Kidney epithelial cell (primary cell): ENCODE measurements at regions not wholly inside any gene's neighbourhood (a gene's known extent, or its start where the extent isn't known, plus 50 kb on each side); places are given as distances from the start of the nearest gene placed in this dataset.
"Not testable (repeated sequence)": the region's sequence is repeated elsewhere in the genome, so short reads cannot be mapped to it uniquely, and the experiment has no call there.

Experiments
- DNase-seq: peaks from one replicate; pipeline ENCODE4 v3.0.0-alpha.2; 2010; ENCODE audit warnings: low read depth
- H3K27me3 ChIP-seq: 2 replicates; pipeline ENCODE4 v1.6.0; 2011; ENCODE audit warnings: low read length; ENCODE audit not compliant: control insufficient read depth, insufficient read depth
- H3K36me3 ChIP-seq: 2 replicates; pipeline ENCODE4 v1.5.1; 2011; ENCODE audit warnings: low read length; ENCODE audit not compliant: control insufficient read depth, insufficient read depth
- H3K4me3 ChIP-seq: 2 replicates; pipeline ENCODE4 v1.5.1; 2011; ENCODE audit warnings: low read depth, mild to moderate bottlenecking, control low read depth, low read length
- TF ChIP-seq, protein P1 (sequence below): IDR thresholded peaks from 2 replicates; pipeline ENCODE4 v1.5.1; 2011; ENCODE audit warnings: mild to moderate bottlenecking, moderate library complexity, low read length, control low read depth, inconsistent platforms; ENCODE audit not compliant: insufficient read depth, poor library complexity, severe bottlenecking

GRCh38 chr4:3874525-3875110 is 108.4 kb downstream of the ADRA2C start:
- H3K4me3 ChIP-seq, result no peak overlapping the region
- peaks cover 49% of the 10 kb centered on the region for H3K27me3 ChIP-seq
- TF ChIP-seq, protein P1, sequence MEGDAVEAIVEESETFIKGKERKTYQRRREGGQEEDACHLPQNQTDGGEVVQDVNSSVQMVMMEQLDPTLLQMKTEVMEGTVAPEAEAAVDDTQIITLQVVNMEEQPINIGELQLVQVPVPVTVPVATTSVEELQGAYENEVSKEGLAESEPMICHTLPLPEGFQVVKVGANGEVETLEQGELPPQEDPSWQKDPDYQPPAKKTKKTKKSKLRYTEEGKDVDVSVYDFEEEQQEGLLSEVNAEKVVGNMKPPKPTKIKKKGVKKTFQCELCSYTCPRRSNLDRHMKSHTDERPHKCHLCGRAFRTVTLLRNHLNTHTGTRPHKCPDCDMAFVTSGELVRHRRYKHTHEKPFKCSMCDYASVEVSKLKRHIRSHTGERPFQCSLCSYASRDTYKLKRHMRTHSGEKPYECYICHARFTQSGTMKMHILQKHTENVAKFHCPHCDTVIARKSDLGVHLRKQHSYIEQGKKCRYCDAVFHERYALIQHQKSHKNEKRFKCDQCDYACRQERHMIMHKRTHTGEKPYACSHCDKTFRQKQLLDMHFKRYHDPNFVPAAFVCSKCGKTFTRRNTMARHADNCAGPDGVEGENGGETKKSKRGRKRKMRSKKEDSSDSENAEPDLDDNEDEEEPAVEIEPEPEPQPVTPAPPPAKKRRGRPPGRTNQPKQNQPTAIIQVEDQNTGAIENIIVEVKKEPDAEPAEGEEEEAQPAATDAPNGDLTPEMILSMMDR, result no peak
- H3K36me3 ChIP-seq, result no peaks in the 10 kb centered on the region
- DNase-seq, result no peak

- no peak for DNase-seq
- TF ChIP-seq, protein P1, result no peak
- Histone ChIP-seq H3K4me3 (no peak overlapping the region), H3K27me3 (peaks cover 57% of the 10 kb centered on the region), H3K36me3 (no peaks in the 10 kb centered on the region)
Measured at GRCh38 chr4:3875466-3875865, 109.3 kb downstream of the ADRA2C start.

DNA sequence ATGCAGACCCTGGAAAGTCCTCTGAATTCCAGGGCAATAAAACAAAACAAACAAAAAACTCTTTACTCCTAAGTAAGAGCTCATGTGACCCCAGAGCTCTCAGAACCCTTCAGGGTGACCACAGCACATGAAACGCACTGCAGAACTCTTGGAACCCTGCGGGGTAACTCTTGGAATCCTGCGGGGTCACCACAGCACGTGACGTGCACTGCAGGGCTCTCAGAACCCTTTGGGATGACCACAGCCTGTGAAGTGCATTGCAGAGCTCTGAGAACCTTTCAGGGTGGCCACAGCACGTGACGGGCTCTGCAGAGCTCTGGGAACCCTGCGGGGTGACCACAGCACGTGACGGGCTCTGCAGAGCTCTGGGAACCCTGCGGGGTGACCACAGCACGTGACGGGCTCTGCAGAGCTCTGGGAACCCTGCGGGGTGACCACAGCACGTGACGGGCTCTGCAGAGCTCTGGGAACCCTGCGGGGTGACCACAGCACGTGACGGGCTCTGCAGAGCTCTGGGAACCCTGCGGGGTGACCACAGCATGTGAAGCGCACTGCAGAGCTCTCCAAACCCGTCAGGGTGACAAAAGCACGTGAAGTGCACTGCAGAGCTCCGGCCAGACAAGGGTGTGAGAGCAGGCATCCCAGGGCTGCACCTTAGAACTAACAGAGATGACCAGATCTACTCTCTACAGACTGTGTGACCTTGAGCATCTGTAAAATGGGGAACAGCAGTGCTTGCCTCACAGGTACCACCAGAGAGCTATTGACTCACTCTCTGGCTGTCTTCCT is 110.1 kb downstream of the ADRA2C start:
- not testable (repeated sequence) for H3K36me3 ChIP-seq, DNase-seq, H3K4me3 ChIP-seq
- H3K27me3 ChIP-seq, result peaks cover 56% of the 10 kb centered on the region

- H3K36me3 ChIP-seq, result no peaks in the 10 kb centered on the region
- no peak for DNase-seq
- peaks cover 48% of the 10 kb centered on the region for H3K27me3 ChIP-seq
- no peak overlapping the region for H3K4me3 ChIP-seq
- TF ChIP-seq, protein P1, result no peak
Measured at GRCh38 chr4:3877236-3877635, 111.1 kb downstream of the ADRA2C start.

- no peak for DNase-seq
- Histone ChIP-seq H3K27me3 (peaks cover 41% of the 10 kb centered on the region), H3K36me3 (no peaks in the 10 kb centered on the region), H3K4me3 (no peak overlapping the region)
- TF ChIP-seq, protein P1, result no peak
Measured at GRCh38 chr4:3877868-3878267, 111.7 kb downstream of the ADRA2C start.

DNA sequence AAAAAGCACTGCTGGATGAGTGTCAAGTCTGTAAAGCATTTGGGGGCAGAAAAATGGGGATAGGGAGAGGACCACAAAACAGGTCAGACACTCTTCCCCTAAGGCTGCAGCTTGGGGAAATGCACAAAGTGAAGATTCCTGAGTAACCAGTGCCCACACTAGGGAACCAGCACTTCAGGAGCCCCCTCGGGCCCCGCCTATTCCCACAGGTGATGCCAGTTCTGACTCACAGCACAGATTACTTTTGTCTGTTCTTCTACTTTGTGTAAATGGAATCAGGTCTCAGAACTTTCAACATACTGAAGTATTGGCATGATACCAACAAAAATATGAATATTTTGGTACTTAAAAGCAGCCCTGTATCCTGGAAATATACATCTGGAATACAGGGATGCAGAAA is 112.5 kb downstream of the ADRA2C start:
- TF ChIP-seq, protein P1, result no peak
- Histone ChIP-seq H3K27me3 (peaks cover 35% of the 10 kb centered on the region), H3K36me3 (no peaks in the 10 kb centered on the region), H3K4me3 (no peak overlapping the region)
- DNase-seq, result no peak
